ENCODE measurements at regions not wholly inside any gene's neighbourhood (a gene's known extent, or its start where the extent isn't known, plus 50 kb on each side); places are given as distances from the start of the nearest gene placed in this dataset.

GRCh38 chr12:70157099-70157498 lies 86.1 kb upstream of the CNOT2 start (continued):
- TF ChIP-seq, protein P1, sequence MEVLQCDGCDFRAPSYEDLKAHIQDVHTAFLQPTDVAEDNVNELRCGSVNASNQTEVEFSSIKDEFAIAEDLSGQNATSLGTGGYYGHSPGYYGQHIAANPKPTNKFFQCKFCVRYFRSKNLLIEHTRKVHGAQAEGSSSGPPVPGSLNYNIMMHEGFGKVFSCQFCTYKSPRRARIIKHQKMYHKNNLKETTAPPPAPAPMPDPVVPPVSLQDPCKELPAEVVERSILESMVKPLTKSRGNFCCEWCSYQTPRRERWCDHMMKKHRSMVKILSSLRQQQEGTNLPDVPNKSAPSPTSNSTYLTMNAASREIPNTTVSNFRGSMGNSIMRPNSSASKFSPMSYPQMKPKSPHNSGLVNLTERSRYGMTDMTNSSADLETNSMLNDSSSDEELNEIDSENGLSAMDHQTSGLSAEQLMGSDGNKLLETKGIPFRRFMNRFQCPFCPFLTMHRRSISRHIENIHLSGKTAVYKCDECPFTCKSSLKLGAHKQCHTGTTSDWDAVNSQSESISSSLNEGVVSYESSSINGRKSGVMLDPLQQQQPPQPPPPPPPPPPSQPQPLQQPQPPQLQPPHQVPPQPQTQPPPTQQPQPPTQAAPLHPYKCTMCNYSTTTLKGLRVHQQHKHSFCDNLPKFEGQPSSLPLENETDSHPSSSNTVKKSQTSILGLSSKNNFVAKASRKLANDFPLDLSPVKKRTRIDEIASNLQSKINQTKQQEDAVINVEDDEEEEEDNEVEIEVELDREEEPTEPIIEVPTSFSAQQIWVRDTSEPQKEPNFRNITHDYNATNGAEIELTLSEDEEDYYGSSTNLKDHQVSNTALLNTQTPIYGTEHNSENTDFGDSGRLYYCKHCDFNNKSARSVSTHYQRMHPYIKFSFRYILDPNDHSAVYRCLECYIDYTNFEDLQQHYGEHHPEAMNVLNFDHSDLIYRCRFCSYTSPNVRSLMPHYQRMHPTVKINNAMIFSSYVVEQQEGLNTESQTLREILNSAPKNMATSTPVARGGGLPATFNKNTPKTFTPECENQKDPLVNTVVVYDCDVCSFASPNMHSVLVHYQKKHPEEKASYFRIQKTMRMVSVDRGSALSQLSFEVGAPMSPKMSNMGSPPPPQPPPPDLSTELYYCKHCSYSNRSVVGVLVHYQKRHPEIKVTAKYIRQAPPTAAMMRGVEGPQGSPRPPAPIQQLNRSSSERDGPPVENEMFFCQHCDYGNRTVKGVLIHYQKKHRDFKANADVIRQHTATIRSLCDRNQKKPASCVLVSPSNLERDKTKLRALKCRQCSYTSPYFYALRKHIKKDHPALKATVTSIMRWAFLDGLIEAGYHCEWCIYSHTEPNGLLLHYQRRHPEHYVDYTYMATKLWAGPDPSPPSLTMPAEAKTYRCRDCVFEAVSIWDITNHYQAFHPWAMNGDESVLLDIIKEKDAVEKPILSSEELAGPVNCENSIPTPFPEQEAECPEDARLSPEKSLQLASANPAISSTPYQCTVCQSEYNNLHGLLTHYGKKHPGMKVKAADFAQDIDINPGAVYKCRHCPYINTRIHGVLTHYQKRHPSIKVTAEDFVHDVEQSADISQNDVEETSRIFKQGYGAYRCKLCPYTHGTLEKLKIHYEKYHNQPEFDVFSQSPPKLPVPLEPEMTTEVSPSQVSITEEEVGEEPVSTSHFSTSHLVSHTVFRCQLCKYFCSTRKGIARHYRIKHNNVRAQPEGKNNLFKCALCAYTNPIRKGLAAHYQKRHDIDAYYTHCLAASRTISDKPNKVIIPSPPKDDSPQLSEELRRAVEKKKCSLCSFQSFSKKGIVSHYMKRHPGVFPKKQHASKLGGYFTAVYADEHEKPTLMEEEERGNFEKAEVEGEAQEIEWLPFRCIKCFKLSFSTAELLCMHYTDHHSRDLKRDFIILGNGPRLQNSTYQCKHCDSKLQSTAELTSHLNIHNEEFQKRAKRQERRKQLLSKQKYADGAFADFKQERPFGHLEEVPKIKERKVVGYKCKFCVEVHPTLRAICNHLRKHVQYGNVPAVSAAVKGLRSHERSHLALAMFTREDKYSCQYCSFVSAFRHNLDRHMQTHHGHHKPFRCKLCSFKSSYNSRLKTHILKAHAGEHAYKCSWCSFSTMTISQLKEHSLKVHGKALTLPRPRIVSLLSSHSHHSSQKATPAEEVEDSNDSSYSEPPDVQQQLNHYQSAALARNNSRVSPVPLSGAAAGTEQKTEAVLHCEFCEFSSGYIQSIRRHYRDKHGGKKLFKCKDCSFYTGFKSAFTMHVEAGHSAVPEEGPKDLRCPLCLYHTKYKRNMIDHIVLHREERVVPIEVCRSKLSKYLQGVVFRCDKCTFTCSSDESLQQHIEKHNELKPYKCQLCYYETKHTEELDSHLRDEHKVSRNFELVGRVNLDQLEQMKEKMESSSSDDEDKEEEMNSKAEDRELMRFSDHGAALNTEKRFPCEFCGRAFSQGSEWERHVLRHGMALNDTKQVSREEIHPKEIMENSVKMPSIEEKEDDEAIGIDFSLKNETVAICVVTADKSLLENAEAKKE (CRISPR knock-in tag; IDR thresholded peaks at IDR 0.05), result no peak
- no peak for TF ChIP-seq EZH2 (IDR thresholded peaks at IDR 0.05; ENCODE audit: low read depth, unreplicated experiment)
- TF ChIP-seq, protein P2, sequence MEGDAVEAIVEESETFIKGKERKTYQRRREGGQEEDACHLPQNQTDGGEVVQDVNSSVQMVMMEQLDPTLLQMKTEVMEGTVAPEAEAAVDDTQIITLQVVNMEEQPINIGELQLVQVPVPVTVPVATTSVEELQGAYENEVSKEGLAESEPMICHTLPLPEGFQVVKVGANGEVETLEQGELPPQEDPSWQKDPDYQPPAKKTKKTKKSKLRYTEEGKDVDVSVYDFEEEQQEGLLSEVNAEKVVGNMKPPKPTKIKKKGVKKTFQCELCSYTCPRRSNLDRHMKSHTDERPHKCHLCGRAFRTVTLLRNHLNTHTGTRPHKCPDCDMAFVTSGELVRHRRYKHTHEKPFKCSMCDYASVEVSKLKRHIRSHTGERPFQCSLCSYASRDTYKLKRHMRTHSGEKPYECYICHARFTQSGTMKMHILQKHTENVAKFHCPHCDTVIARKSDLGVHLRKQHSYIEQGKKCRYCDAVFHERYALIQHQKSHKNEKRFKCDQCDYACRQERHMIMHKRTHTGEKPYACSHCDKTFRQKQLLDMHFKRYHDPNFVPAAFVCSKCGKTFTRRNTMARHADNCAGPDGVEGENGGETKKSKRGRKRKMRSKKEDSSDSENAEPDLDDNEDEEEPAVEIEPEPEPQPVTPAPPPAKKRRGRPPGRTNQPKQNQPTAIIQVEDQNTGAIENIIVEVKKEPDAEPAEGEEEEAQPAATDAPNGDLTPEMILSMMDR (conservative IDR thresholded peaks at IDR 0.05; ENCODE audit: low read depth in 2 of 2), result no peak
- no peak for TF ChIP-seq ETS1 (IDR thresholded peaks at IDR 0.05)
- TF ChIP-seq ZNF114 (CRISPR knock-in tag; IDR thresholded peaks at IDR 0.05), result no peak
- no peak for TF ChIP-seq REST (IDR thresholded peaks at IDR 0.05; ENCODE audit: unreplicated experiment)
- TF ChIP-seq ZNF331 (CRISPR knock-in tag; IDR thresholded peaks at IDR 0.05; ENCODE audit: low read depth), result no peak
- TF ChIP-seq JUNB (IDR thresholded peaks at IDR 0.05; ENCODE audit: unreplicated experiment), result no peak
- TF ChIP-seq EZH2phosphoT487 (IDR thresholded peaks at IDR 0.05; ENCODE audit: unreplicated experiment), result no peak
- TF ChIP-seq STAT1 (IDR thresholded peaks at IDR 0.05; ENCODE audit: unreplicated experiment), result no peak
- TF ChIP-seq CREB1 (CRISPR knock-in tag; IDR thresholded peaks at IDR 0.05; ENCODE audit: low read depth), result no peak
